Mesothelial cell of epicardium (in vitro differentiated cells): ENCODE measurements at regions not wholly inside any gene's neighbourhood (a gene's known extent, or its start where the extent isn't known, plus 50 kb on each side); places are given as distances from the start of the nearest gene placed in this dataset.

Experiments used
- DNase-seq, 2 experiments: peaks; one replicate each; pipeline ENCODE4 v3.0.0; 2021; ENCODE audit warnings: low spot score in 2 of 2; ENCODE audit not compliant: unreplicated experiment in 2 of 2
- H3K27ac Mint-ChIP-seq: 2 replicates; pipeline ENCODE4 v1.8.0; 2021; ENCODE audit warnings: mixed read lengths
- H3K27me3 Mint-ChIP-seq: 2 replicates; pipeline ENCODE4 v1.8.0; 2021; ENCODE audit warnings: low read depth, mixed read lengths
- H3K36me3 Mint-ChIP-seq: 2 replicates; pipeline ENCODE4 v1.8.0; 2021; ENCODE audit warnings: mixed read lengths
- H3K4me1 Mint-ChIP-seq: 2 replicates; pipeline ENCODE4 v1.8.0; 2021; ENCODE audit warnings: mixed read lengths
- H3K4me3 Mint-ChIP-seq: 2 replicates; pipeline ENCODE4 v1.8.0; 2021; ENCODE audit warnings: mild to moderate bottlenecking, moderate library complexity, mixed read lengths
- H3K9me3 Mint-ChIP-seq: 2 replicates; pipeline ENCODE4 v1.8.0; 2021; ENCODE audit warnings: mixed read lengths
- CTCF ChIP-seq: fragments of 200-600 bp; sonication (generic); IDR thresholded peaks from one replicate; pipeline ENCODE4 v1.5.0; 2021; ENCODE audit warnings: antibody characterized with exemption; ENCODE audit not compliant: unreplicated experiment

GRCh38 chr2:3960106-3960505 lies 256.7 kb downstream of the DCDC2C start:
- no peaks in the 10 kb centered on the region for H3K9me3 Mint-ChIP-seq
- DNase-seq: no peak
- H3K27ac Mint-ChIP-seq: peak overlapping the region; percentile 37
- peaks cover 18% of the 10 kb centered on the region for H3K4me1 Mint-ChIP-seq
- peaks cover 10% of the 10 kb centered on the region for H3K27me3 Mint-ChIP-seq
- H3K36me3 Mint-ChIP-seq: no peaks in the 10 kb centered on the region
- TF ChIP-seq CTCF: no peak
- no peak overlapping the region for H3K4me3 Mint-ChIP-seq

GRCh38 chr2:3962719-3963118 lies 259.3 kb downstream of the DCDC2C start:
- H3K4me3 Mint-ChIP-seq: no peak overlapping the region
- no peaks in the 10 kb centered on the region for H3K36me3 Mint-ChIP-seq
- TF ChIP-seq CTCF: no peak
- no peak overlapping the region for H3K27ac Mint-ChIP-seq
- peaks cover 18% of the 10 kb centered on the region for H3K4me1 Mint-ChIP-seq
- H3K27me3 Mint-ChIP-seq: peaks cover 4% of the 10 kb centered on the region
- H3K9me3 Mint-ChIP-seq: no peaks in the 10 kb centered on the region
- no peak for DNase-seq

GRCh38 chr2:3965211-3965610 lies 261.8 kb downstream of the DCDC2C start:
- Mint-ChIP-seq H3K9me3 (no peaks in the 10 kb centered on the region), H3K27me3 (peaks cover 2% of the 10 kb centered on the region), H3K4me3 (no peak overlapping the region), H3K27ac (no peak overlapping the region), H3K4me1 (peaks cover 15% of the 10 kb centered on the region), H3K36me3 (no peaks in the 10 kb centered on the region)
- no peak for DNase-seq
- no peak for TF ChIP-seq CTCF

- H3K9me3 Mint-ChIP-seq: no peaks in the 10 kb centered on the region
- TF ChIP-seq CTCF: no peak
- H3K36me3 Mint-ChIP-seq: no peaks in the 10 kb centered on the region
- H3K4me3 Mint-ChIP-seq: no peak overlapping the region
- H3K4me1 Mint-ChIP-seq: peaks cover 11% of the 10 kb centered on the region
- H3K27me3 Mint-ChIP-seq: peaks cover 2% of the 10 kb centered on the region
- no peak overlapping the region for H3K27ac Mint-ChIP-seq
- DNase-seq: no peak
These were observed 262.6 kb downstream of the DCDC2C start for GRCh38 chr2:3965953-3966352.

GRCh38 chr2:3966470-3966869 lies 263.1 kb downstream of the DCDC2C start:
- peaks cover 2% of the 10 kb centered on the region for H3K27me3 Mint-ChIP-seq
- H3K36me3 Mint-ChIP-seq: no peaks in the 10 kb centered on the region
- no peak for TF ChIP-seq CTCF
- H3K27ac Mint-ChIP-seq: no peak overlapping the region
- H3K4me3 Mint-ChIP-seq: no peak overlapping the region
- H3K9me3 Mint-ChIP-seq: no peaks in the 10 kb centered on the region
- peaks cover 8% of the 10 kb centered on the region for H3K4me1 Mint-ChIP-seq
- no peak for DNase-seq

GRCh38 chr2:3968736-3969135 lies 265.4 kb downstream of the DCDC2C start:
- H3K4me3 Mint-ChIP-seq: no peak overlapping the region

More at GRCh38 chr2:3968736-3969135, 265.4 kb downstream of the DCDC2C start:
- Mint-ChIP-seq H3K27me3 (peaks cover 2% of the 10 kb centered on the region), H3K9me3 (no peaks in the 10 kb centered on the region), H3K4me1 (peaks cover 6% of the 10 kb centered on the region), H3K36me3 (no peaks in the 10 kb centered on the region), H3K27ac (peak overlapping the region; percentile 69)
- TF ChIP-seq CTCF: no peak
- DNase-seq: no peak
